SK-N-SH (cell line): ENCODE measurements at regions not wholly inside any gene's neighbourhood (a gene's known extent, or its start where the extent isn't known, plus 50 kb on each side); places are given as distances from the start of the nearest gene placed in this dataset.

Experiments
- CTCF ChIA-PET: fragments of 300-600, 350-600 bp; formaldehyde crosslinking; extraction: SDS; loops from one replicate; lab custom pipeline; 2021; lab: Yijun Ruan, JAX
- POLR2A ChIA-PET: fragments of 350-600 bp; sonication (Branson Sonifier 250); formaldehyde crosslinking; extraction: SDS; loops from one replicate; lab custom pipeline; 2020; ENCODE audit warnings: antibody characterized with exemption, inconsistent platforms; lab: Yijun Ruan, JAX
- DNase-seq: peaks from one replicate; pipeline ENCODE4 v3.0.0; 2012
- H2AFZ ChIP-seq: fragments of 200-600 bp; sonication (generic); 2 replicates; pipeline ENCODE4 v1.8.1; 2016; ENCODE audit warnings: antibody characterized with exemption, mild to moderate bottlenecking, low read depth
- H3F3A ChIP-seq: fragments of 200-600 bp; sonication (generic); replicated peaks from 2 replicates; pipeline ENCODE3; 2016; ENCODE audit warnings: antibody characterized with exemption, mild to moderate bottlenecking; ENCODE audit not compliant: insufficient read depth
- H3K27ac ChIP-seq, 2 experiments: fragments of 200-500 bp in 1 of 2; fragments of 200-600 bp in 1 of 2; sonication (Bioruptor generic) in 1 of 2; sonication (generic), shearing (Covaris generic) in 1 of 2; 2 replicates each; pipeline versions ENCODE4 v1.5.1 to v1.6.1; 2014 to 2016; ENCODE audit warnings: low read depth in 2 of 2, inconsistent platforms in 1 of 2, low read length in 1 of 2, mild to moderate bottlenecking in 1 of 2, mixed read lengths in 1 of 2
- H3K27me3 ChIP-seq: fragments of 200-600 bp; sonication (generic), shearing (Covaris generic); 2 replicates; pipeline ENCODE4 v1.6.1; 2016; ENCODE audit warnings: mixed run types; ENCODE audit not compliant: insufficient read depth
- H3K36me3 ChIP-seq, 2 experiments: fragments of 200-500 bp in 1 of 2; fragments of 200-600 bp in 1 of 2; sonication (Bioruptor generic) in 1 of 2; sonication (generic) in 1 of 2; replicated peaks in 1 of 2; 2 replicates each; pipeline versions ENCODE3 to v1.5.1; 2014 to 2016; ENCODE audit warnings: low read length in 1 of 2, mild to moderate bottlenecking in 1 of 2; ENCODE audit not compliant: insufficient read depth in 2 of 2, control insufficient read depth in 1 of 2
- H3K4me1 ChIP-seq, 2 experiments: fragments of 200-500 bp in 1 of 2; fragments of 200-600 bp in 1 of 2; sonication (Bioruptor generic) in 1 of 2; sonication (generic), shearing (Covaris generic) in 1 of 2; 2 replicates each; pipeline versions ENCODE4 v1.5.1 to v1.6.1; 2014 to 2016; ENCODE audit warnings: low read depth in 1 of 2, low read length in 1 of 2, mixed run types in 1 of 2; ENCODE audit not compliant: insufficient read depth in 2 of 2, control insufficient read depth in 1 of 2
- H3K4me2 ChIP-seq: fragments of 200-600 bp; sonication (generic), shearing (Covaris generic); 2 replicates; pipeline ENCODE4 v1.6.1; 2017; ENCODE audit warnings: mixed run types
- H3K4me3 ChIP-seq, 2 experiments: fragments of 200-500 bp in 1 of 2; fragments of 200-600 bp in 1 of 2; sonication (Bioruptor generic) in 1 of 2; sonication (generic), shearing (Covaris generic) in 1 of 2; 2 replicates each; pipeline versions ENCODE4 v1.5.1 to v1.8.1; 2014 to 2016; ENCODE audit warnings: low read depth in 2 of 2, inconsistent platforms in 1 of 2, low read length in 1 of 2, mild to moderate bottlenecking in 1 of 2, mixed read lengths in 1 of 2, moderate library complexity in 1 of 2
- H3K79me2 ChIP-seq: fragments of 200-600 bp; sonication (generic); 2 replicates; pipeline ENCODE4 v1.8.1; 2017; ENCODE audit warnings: mild to moderate bottlenecking; ENCODE audit not compliant: insufficient read depth
- H3K9ac ChIP-seq: fragments of 200-600 bp; sonication (generic); 2 replicates; pipeline ENCODE4 v1.6.1; 2017; ENCODE audit warnings: mixed run types
- H3K9me2 ChIP-seq: fragments of 200-600 bp; sonication (generic); 2 replicates; pipeline ENCODE4 v1.6.1; 2017; ENCODE audit warnings: mixed run types
- H3K9me3 ChIP-seq: fragments of 200-600 bp; sonication (generic); 2 replicates; pipeline ENCODE4 v1.6.1; 2017; ENCODE audit warnings: mixed run types, mild to moderate bottlenecking, moderate library complexity
- H4K20me1 ChIP-seq: fragments of 200-600 bp; sonication (generic); 2 replicates; pipeline ENCODE4 v1.6.1; 2017; ENCODE audit warnings: mild to moderate bottlenecking, mixed run types; ENCODE audit not compliant: insufficient read depth
- CHD2 ChIP-seq: fragments of 150-350 bp; IDR thresholded peaks from 2 replicates; pipeline ENCODE4 v1.6.1; 2018; ENCODE audit warnings: low read length; ENCODE audit not compliant: partially characterized antibody
- EZH2phosphoT487 ChIP-seq: fragments of 200-600 bp; sonication (generic); IDR thresholded peaks from 2 replicates; pipeline ENCODE4 v1.6.1; 2017; ENCODE audit warnings: low read depth, mixed run types, mild to moderate bottlenecking, antibody characterized with exemption, moderate library complexity, borderline replicate concordance
- FOSL2 ChIP-seq: IDR thresholded peaks from 2 replicates; pipeline ENCODE4 v1.4.0; 2012; ENCODE audit warnings: low read depth, mild to moderate bottlenecking, moderate library complexity, borderline replicate concordance
- FOXM1 ChIP-seq: IDR thresholded peaks from 2 replicates; pipeline ENCODE4 v1.4.0; 2012; ENCODE audit warnings: low read depth, mild to moderate bottlenecking
- GABPA ChIP-seq: IDR thresholded peaks from 2 replicates; pipeline ENCODE4 v1.4.0; 2012; ENCODE audit warnings: low read depth, mild to moderate bottlenecking
- GATA2 ChIP-seq: sonication (generic); formaldehyde crosslinking; IDR thresholded peaks from 2 replicates; pipeline ENCODE4 v1.5.0; 2020; ENCODE audit warnings: mild to moderate bottlenecking, missing genetic modification reagents
- IRF3 ChIP-seq: fragments of 150-350 bp; IDR thresholded peaks from 2 replicates; pipeline ENCODE4 v1.6.1; 2016; ENCODE audit warnings: mild to moderate bottlenecking, low read depth, low read length
- MEF2A ChIP-seq: IDR thresholded peaks from 2 replicates; pipeline ENCODE4 v1.4.0; 2012; ENCODE audit warnings: low read depth, borderline replicate concordance
- NFIC ChIP-seq: IDR thresholded peaks from 2 replicates; pipeline ENCODE4 v1.4.0; 2012; ENCODE audit warnings: borderline replicate concordance
- NRF1 ChIP-seq: IDR thresholded peaks from 2 replicates; pipeline ENCODE4 v1.6.1; 2012; ENCODE audit warnings: low read depth, mild to moderate bottlenecking, low read length
- PBX3 ChIP-seq: IDR thresholded peaks from 2 replicates; pipeline ENCODE4; 2012
- RAD21 ChIP-seq: IDR thresholded peaks from 2 replicates; pipeline ENCODE4 v1.6.1; 2012; ENCODE audit warnings: mild to moderate bottlenecking, low read length
- REST ChIP-seq: IDR thresholded peaks from 2 replicates; pipeline ENCODE4 v1.6.1; 2012; ENCODE audit warnings: mild to moderate bottlenecking, low read depth, low read length, moderate library complexity
- RFX5 ChIP-seq: IDR thresholded peaks from 2 replicates; pipeline ENCODE4 v1.6.1; 2012; ENCODE audit warnings: mild to moderate bottlenecking, improper control_type of control experiment, low read length
- RXRA ChIP-seq: IDR thresholded peaks from 2 replicates; pipeline ENCODE4 v1.4.0; 2012; ENCODE audit warnings: low read depth, mild to moderate bottlenecking, borderline replicate concordance
- SIN3A ChIP-seq: IDR thresholded peaks from 2 replicates; pipeline ENCODE4 v1.6.1; 2012; ENCODE audit warnings: low read depth, mild to moderate bottlenecking, low read length, moderate library complexity, borderline replicate concordance
- TAF1 ChIP-seq: IDR thresholded peaks from 2 replicates; pipeline ENCODE4 v1.6.1; 2012; ENCODE audit warnings: low read depth, mild to moderate bottlenecking, low read length, moderate library complexity, borderline replicate concordance
- TEAD4 ChIP-seq: IDR thresholded peaks from 2 replicates; pipeline ENCODE4 v1.4.0; 2012; ENCODE audit warnings: mild to moderate bottlenecking, borderline replicate concordance; ENCODE audit not compliant: insufficient read depth
- USF1 ChIP-seq: IDR thresholded peaks from 2 replicates; pipeline ENCODE4 v1.4.0; 2012; ENCODE audit warnings: low read depth, borderline replicate concordance
- YY1 ChIP-seq: IDR thresholded peaks from 2 replicates; pipeline ENCODE4 v1.4.0; 2012; ENCODE audit warnings: low read depth, mild to moderate bottlenecking
- WGBS: methylation state at CpG from one replicate; pipeline ENCODE4 v1.1.6; 2017; ENCODE audit warnings: low lambda C conversion rate; 5-methylcytosine and 5-hydroxymethylcytosine counted together

- H4K20me1 ChIP-seq, result no peaks in the 10 kb centered on the region
- no peak overlapping the region for H3K9ac ChIP-seq
- H3K9me2 ChIP-seq, result 0 out of 2 replicates have a peak, but pooled peaks cover 3% of the 10 kb centered on the region
- H3K79me2 ChIP-seq, result no peaks in the 10 kb centered on the region
- POLR2A ChIA-PET, result no interaction called here
- H3K9me3 ChIP-seq, result 0 out of 2 replicates have a peak, but pooled peaks cover 5% of the 10 kb centered on the region
- H3K4me3 ChIP-seq, result no peak overlapping the region
- no peaks in the 10 kb centered on the region; a peak in 1 of 4 replicates for H3K4me1 ChIP-seq
- DNase-seq, result no peak
- no peaks in the 10 kb centered on the region for H3K36me3 ChIP-seq
- CTCF ChIA-PET, result interaction anchor here (0.6 kb wide), 1 partner anchor 1355 kb away, joined by 3 read pairs; no protein-coding TSS in a partner anchor
- no peak overlapping the region for H3K27ac ChIP-seq
- H3K27me3 ChIP-seq, result no peaks in the 10 kb centered on the region
- no peak overlapping the region for H2AFZ ChIP-seq
- H3F3A ChIP-seq, result no peaks in the 10 kb centered on the region
- TF ChIP-seq IRF3 (no peak), YY1 (no peak), NRF1 (no peak), NFIC (no peak), MEF2A (no peak), RAD21 (no peak), PBX3 (no peak)
- WGBS, result 100% methylated on average over 1 of the region's 1 CpG
- no peak overlapping the region for H3K4me2 ChIP-seq
Observed at GRCh38 chr5:125467222-125467621, 720.8 kb upstream of the ZNF608 start.

- ChIA-PET POLR2A (no interaction called here), CTCF (interaction anchor here (0.5 kb wide), 1 partner anchor 168 kb away, joined by 3 read pairs; no protein-coding TSS in a partner anchor)
- DNase-seq, result no peak
- no peaks in the 10 kb centered on the region for H3F3A ChIP-seq
- H4K20me1 ChIP-seq, result no peaks in the 10 kb centered on the region
- H3K9ac ChIP-seq, result no peak overlapping the region
- no peak overlapping the region for H3K4me2 ChIP-seq
- no peak overlapping the region for H3K4me3 ChIP-seq
- H3K36me3 ChIP-seq, result no peaks in the 10 kb centered on the region
- H3K27ac ChIP-seq, result no peak overlapping the region
- no peaks in the 10 kb centered on the region for H3K27me3 ChIP-seq
- H3K9me3 ChIP-seq, result no peaks in the 10 kb centered on the region
- no peaks in the 10 kb centered on the region for H3K79me2 ChIP-seq
- no peak overlapping the region for H2AFZ ChIP-seq
- 71% methylated on average over 2 of the region's 2 CpGs for WGBS
- TF ChIP-seq RFX5 (no peak), GATA2 (CRISPR knock-in tag) (no peak), EZH2phosphoT487 (no peak), SIN3A (no peak), FOSL2 (no peak), USF1 (no peak), TEAD4 (no peak), REST (no peak), TAF1 (no peak), GABPA (no peak), RAD21 (no peak), RXRA (no peak), IRF3 (no peak), CHD2 (no peak), FOXM1 (no peak)
- no peaks in the 10 kb centered on the region for H3K4me1 ChIP-seq
- no peaks in the 10 kb centered on the region for H3K9me2 ChIP-seq
Observed at GRCh38 chr5:125470280-125470902, 724.0 kb upstream of the ZNF608 start.
